GM18909 (cell line): ENCODE measurements at regions not wholly inside any gene's neighbourhood (a gene's known extent, or its start where the extent isn't known, plus 50 kb on each side); places are given as distances from the start of the nearest gene placed in this dataset.
"Not testable (repeated sequence)": the region's sequence is repeated elsewhere in the genome, so short reads cannot be mapped to it uniquely, and the experiment has no call there.

Experiments
- ATAC-seq: cut with Tn5 transposase; IDR thresholded peaks from one replicate; pipeline ENCODE4 v1.9.1; 2021; ENCODE audit warnings: mild to moderate bottlenecking; ENCODE audit not compliant: unreplicated experiment, poor library complexity

DNA sequence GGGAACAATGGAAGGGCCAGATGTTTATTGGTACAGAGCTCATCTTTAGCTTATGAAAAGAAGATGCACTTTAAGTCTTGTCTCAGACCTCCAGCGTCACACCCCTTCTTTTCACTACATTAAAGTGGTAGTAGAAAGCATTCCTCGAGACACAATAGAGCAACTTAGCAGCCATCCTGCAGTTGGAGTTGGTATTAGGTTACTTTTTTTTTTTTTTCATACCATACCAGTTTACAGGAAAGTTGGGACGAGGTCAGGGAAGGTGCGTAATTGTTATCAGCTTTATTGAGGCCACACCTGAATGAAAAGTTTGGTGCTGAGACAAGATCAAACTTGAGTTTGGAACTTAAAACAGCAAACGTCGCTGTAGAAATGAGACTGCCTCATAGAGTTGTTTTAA is 203.8 kb downstream of the SOX2 start:
- ATAC-seq: no peak

- ATAC-seq: no peak
Observed at GRCh38 chr3:181916013-181916412, 204.3 kb downstream of the SOX2 start.

GRCh38 chr3:181917027-181917426 is 205.3 kb downstream of the SOX2 start:
- ATAC-seq: no peak

- ATAC-seq: no peak
Observed at GRCh38 chr3:181919375-181919774, 207.7 kb downstream of the SOX2 start.

- ATAC-seq: no peak
Observed at GRCh38 chr3:181920409-181920808, 208.7 kb downstream of the SOX2 start.

DNA sequence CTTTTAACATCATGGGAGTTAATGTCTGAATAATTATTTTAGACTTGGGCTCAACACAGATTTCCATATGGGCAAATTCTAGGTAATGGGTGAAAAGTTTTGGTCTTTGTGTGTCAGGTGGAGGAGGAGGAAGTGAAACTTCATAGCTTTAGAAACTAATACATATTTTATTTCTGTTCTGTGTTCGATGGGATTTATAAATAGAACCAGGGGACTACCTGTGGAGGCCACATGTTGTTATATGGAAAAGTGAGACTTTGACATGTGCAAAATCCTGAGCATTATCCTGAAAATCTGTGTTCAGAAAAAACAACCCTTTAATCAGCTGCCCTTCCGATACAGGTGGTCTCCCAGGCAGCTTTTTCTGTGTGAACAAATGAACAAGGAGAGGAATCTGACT is 209.5 kb downstream of the SOX2 start:
- peak; percentile 95 for ATAC-seq

- ATAC-seq: not testable (repeated sequence)
Observed at GRCh38 chr3:181925841-181926240, 214.1 kb downstream of the SOX2 start.

DNA sequence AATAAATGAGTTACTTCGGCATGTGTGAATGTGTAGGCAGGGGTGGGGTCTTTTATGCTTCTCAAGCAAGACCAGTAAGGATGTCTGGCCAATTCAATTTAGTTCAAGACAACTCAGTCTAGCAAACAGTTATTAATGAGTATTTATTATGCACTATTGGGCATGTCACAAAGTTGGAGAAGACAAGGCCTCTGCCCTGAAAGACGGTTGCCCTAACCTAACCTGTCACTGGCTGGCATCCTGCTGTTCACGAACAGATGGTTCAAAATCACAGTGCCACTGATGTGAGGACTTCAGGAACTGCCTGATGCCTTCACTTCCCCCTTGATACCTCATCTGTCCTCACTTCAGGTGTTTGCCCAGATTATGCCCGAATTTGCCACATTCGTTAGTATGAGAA is 217.8 kb downstream of the SOX2 start:
- no peak for ATAC-seq

DNA sequence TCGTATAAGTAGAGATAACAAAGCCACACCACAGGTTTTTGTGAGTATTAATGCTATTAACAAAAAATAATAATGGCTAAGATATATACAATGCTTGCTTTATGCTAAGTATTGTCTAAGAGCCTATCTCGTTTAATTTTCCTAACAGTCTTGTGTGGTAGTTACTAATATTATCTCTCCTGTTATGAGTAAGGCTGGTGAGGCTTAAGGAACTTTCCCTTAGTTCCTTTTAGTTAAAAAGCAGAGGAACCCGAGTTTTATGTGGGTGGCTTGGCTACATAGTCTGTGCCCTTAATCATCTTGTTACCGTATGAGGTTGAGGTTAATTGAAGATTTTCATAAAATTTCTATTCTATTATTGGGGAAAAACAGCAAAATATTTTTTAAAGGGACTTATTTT is 218.4 kb downstream of the SOX2 start:
- ATAC-seq: no peak

DNA sequence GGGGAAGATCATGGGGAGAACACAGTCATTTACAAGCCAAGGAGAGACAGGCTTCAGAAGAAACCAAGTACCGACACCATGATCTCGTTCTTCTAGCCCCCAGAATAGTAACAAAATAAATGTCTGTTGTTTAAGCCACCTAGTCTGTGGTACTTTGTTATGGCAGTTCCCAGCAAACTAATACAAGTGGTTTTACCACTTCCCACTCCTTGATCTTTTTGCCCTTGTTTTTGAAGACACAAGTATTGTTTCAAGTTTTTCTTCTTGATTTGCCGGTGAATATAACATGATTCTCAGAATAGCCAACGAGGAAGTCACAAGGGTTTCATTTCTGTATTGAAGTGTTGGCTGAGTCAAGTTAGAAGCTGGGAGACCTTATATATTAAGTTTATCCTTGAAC is 220.3 kb downstream of the SOX2 start:
- no peak for ATAC-seq

DNA sequence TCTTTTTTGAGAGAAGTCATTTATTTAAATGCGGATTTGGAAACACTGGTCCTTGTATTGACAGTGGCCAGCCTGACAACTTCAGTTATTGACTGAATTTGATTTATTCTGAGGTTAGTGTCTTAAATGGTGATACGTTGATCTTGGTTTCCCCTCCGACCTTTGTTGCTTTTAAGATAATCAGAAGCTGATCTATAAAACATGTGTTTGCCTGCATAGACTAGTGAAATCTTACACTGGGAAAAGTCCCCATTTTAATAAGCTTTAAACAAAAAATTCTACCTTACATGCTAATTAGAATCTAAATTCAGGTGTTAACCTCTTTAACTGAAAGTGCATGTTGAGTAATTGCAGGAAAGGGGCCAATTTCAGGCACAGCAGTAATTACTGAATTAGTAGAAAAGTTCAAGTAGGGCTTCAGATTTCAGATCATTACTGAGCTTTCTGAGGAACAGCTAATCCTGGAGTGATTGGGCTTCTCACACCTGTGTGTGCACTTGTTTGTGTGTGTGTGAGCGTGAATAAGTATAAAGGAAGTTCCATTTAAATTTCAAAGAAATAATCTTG is 221.4 kb downstream of the SOX2 start:
- ATAC-seq: no peak

GRCh38 chr3:181935915-181936314 is 224.2 kb downstream of the SOX2 start:
- no peak for ATAC-seq

DNA sequence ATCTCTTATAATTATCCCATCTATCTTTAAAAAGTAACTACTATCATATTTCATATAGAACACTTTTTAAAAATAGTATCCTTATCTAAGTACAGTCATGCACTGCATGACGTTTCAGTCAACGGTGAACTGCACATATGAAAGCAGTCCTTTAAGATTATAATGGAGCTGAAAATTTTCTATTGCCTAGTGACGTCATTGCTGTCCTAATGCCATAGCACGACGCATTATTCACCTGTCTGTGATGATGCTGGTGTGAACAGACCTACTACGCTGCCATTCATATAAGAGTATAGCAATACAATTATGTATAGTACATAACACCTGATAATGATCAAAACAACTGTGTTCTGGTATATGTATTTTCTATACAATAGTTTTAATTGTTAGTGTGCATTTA is 225.0 kb downstream of the SOX2 start:
- ATAC-seq: no peak

DNA sequence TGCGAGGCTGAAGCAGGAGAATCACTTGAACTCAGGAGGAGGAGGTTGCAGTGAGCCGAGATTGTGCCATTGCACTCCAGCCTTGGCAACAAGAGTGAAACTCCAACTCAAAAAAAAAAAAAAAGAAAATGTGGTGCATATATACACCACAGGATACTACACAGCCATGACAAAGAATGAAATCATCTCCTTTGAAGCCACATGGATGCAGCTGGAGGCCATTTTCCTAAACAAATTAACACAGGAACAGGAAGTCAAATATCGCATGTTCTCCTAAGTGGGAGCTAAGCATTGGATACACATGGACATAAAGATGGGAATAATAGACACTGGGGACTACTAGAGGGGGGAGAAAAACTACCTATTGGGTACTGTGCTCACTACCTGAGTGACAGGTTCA is 226.9 kb downstream of the SOX2 start:
- ATAC-seq: not testable (repeated sequence)

GRCh38 chr3:181940703-181941102 is 229.0 kb downstream of the SOX2 start:
- no peak for ATAC-seq

DNA sequence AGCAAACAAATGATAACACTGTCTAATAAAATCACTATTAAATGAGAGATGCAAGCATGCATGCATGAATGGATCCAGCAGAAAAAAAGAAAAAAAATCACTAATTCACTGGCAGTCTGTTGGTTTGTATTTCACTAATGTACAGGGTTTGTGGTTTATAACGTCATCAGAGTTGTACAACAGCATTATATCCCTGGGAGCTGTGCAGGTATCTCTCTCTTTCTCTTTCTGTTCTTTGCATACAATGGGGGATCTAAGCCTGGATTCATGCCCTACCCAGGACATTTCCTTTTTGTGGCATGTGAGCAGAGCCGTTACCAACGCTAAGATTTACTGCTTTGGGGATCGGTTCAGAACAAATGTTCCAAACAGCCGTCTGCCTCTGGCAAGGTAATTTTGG is 229.5 kb downstream of the SOX2 start:
- no peak for ATAC-seq

DNA sequence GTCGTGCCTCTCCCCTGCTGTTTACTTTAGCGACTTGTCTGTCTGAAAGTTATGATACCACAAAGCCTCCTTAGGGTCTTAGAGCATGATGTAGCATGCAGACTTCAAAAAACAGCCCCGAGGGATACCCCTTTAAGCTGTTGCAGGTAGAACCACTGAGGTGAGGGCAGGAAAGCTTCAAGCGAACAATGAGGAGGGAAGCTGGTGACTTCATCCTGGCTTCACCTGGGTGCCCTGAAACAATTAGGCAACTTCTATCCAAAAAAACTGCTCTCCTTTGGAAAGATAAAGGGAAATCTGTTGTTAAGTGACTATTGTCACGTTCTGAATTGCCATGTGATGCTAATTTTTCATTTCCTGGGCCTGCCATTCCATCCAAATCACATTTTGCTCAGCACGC is 231.6 kb downstream of the SOX2 start:
- no peak for ATAC-seq

GRCh38 chr3:181947606-181948005 is 235.9 kb downstream of the SOX2 start:
- no peak for ATAC-seq

DNA sequence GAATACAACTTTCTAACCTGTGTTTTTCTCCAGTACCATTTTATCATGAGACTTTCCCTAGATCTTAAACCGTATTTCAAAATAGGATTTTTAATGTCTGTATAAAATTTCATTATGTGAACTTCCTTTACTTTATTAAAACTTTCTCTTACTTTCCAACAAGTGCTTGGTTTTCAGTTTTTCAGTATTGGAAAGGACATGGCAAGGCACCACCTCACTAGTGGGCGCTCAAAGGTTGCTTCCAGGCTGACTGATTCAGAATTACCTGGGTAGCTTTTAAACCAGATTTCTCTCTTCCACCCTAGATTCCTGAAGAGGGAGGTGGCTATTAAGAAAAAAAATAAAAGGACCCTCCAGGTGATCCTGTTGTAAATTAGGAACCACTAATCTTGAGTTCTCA is 236.6 kb downstream of the SOX2 start:
- ATAC-seq: no peak

GRCh38 chr3:181952221-181952620 is 240.5 kb downstream of the SOX2 start:
- no peak for ATAC-seq

DNA sequence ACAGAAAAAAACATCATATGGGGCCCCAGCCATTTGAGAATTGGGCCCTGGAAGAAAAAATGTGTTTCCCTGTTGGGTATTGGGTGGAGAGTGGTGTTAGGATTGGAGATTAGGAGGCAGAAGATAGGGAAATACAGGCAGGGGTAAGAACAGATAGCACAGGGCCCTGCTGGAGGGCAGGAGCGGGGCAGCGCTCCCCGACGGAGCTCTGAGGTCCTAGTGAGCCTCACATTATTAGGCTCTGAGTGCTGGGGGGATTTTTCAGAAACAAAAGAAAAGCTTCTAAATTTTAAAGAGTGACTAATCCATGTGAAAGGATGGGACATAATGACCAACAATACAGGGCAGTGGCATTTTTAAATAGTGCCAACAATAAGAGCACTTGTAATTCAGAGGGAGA is 241.2 kb downstream of the SOX2 start:
- no peak for ATAC-seq

- ATAC-seq: no peak
Observed at GRCh38 chr3:181955566-181955965, 243.8 kb downstream of the SOX2 start.

GRCh38 chr3:181956122-181956521 is 244.4 kb downstream of the SOX2 start:
- no peak for ATAC-seq
